LNCaP clone FGC (cell line): ENCODE measurements at regions not wholly inside any gene's neighbourhood (a gene's known extent, or its start where the extent isn't known, plus 50 kb on each side); places are given as distances from the start of the nearest gene placed in this dataset.
"Not testable (repeated sequence)": the region's sequence is repeated elsewhere in the genome, so short reads cannot be mapped to it uniquely, and the experiment has no call there.

Source experiments
- DNase-seq: peaks from one replicate; pipeline ENCODE4 v3.0.0-alpha.2; 2011; ENCODE audit warnings: low read depth
- H3K4me3 ChIP-seq: 2 replicates; pipeline ENCODE4 v1.5.1; 2011; ENCODE audit warnings: mild to moderate bottlenecking, low read depth, low read length, control low read depth
- CTCF ChIP-seq: IDR thresholded peaks from 2 replicates; pipeline ENCODE4 v1.5.1; 2012; ENCODE audit warnings: mild to moderate bottlenecking; ENCODE audit not compliant: control insufficient read depth, insufficient read depth; ENCODE audit errors: extremely low read depth

DNA sequence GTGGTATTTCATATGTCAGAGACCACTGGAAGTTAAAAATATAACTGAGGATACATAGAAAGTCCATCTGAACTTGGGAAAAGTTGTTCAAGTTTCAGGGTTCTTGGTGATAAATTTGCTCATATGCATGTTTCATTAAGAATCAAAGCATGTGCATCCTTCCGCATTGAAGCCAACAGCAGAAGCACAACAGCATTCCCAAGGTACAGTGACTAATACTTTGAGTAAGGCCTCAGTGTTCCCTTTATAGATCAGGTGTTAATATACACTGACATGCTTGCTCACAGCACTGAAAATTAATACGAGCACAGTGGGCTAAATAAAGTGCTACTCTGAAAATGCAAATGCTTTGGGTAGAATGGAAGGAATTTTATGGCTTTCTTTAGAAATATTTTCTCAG, 691.1 kb downstream of the METTL15 start:
- DNase-seq = no peak
- no peak for TF ChIP-seq CTCF
- no peak overlapping the region for H3K4me3 ChIP-seq

GRCh38 chr11:28798286-28798685, 690.1 kb downstream of the METTL15 start:
- TF ChIP-seq CTCF = no peak
- no peak for DNase-seq
- no peak overlapping the region for H3K4me3 ChIP-seq

DNA sequence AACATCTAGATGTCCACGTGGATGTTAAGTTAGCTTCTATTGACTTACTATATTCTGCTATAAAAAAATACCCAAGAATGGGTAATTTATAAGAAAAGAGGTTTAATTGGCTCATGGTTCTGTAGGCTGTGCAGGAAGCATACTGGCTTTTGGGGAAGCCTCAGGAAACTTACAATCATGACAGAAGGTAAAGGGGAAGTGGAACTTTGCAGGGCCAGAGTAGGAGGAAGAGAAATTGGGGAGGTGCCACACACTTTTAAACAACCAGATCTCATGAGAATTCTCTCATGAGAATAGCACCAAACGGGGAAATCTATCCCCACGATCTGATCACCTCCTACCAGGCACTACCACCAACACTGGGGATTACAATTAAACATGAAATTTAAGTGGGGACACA, 689.3 kb downstream of the METTL15 start:
- no peak for DNase-seq
- no peak for TF ChIP-seq CTCF
- H3K4me3 ChIP-seq = no peak overlapping the region

DNA sequence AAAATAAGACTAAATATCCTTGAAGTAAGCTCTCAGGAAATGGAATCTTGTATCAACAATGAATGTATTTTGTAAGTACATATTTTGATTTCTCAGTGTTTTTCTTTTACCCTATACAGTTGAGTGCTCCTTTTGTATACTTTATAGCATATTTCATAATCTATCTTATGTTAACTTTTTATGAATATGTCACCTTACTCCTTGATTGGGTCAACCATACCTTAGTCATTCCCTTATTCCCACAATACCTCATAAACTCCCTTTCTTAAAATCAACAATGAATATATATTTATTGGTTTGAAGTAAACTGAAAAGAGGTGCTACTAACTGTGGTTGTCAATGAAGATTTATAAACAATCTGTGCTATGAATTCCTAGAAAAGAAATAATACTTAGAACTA, 686.2 kb downstream of the METTL15 start:
- H3K4me3 ChIP-seq = no peak overlapping the region

DNA sequence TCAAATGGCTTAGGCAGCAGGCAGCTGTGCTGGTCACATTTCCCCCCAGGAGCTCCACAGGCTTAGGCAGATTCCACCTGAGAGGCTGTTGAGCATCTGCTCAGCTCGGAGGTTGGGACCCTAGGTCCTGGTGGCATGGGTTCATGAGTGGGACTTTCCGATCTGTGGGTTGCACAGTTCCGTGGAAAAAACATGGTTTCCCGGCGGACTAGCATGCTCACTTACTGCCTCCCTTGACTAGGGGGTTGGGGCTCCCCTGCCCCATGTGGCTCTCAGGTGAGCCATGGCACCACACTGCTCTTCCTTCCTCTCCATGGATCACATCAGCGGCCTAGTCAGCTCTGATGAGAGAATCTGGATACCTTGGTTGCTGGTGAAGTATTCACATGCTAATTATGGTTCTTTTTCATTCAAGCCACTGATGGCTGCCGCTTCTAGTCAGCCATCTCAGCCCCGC, 685.1 kb downstream of the METTL15 start:
- no peak for TF ChIP-seq CTCF
- H3K4me3 ChIP-seq = no peak overlapping the region
- DNase-seq = no peak

More for the DNA sequence above, 686.2 kb downstream of the METTL15 start:
- TF ChIP-seq CTCF = no peak
- DNase-seq = no peak

DNA sequence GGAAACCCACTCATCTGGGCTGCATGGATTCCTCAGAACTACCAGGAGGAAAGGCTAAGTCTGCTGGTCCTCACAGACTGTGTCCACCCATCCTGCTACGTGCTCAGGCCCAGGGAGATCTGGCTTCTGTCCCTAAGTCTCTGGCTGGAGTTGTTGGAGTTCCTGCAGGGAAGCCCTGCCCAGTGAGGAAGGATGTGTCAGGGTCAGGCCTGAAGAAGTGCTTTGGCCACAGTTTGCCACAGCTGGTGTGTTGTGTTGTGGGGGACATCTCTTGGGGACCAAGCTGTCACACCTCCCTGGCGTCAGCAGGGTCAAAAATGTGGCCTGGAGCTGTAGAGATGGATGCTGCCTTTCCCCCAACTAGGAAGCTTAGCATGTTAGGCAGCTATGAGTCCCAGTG, 684.7 kb downstream of the METTL15 start:
- no peak for TF ChIP-seq CTCF
- H3K4me3 ChIP-seq = no peak overlapping the region
- DNase-seq = no peak

DNA sequence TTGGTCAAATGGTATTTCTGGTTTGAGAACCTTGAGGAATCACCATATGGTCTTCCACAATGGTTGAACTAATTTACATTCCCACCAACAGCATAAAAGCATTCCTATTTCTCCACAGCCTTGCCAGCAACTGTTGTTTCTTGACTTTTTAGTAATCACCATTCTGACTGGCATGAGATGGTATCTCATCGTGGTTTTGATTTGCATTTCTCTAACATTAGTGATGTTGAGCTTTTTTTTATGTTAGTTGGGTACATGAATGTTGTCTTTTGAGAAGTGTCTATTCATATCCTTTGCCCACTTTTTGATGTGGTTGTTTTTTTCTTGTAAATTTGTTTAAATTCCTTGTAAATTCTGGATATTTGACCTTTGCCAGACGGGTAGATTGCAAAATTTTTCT, 679.7 kb downstream of the METTL15 start:
- DNase-seq = not testable (repeated sequence)

More for the DNA sequence above, 679.7 kb downstream of the METTL15 start:
- not testable (repeated sequence) for H3K4me3 ChIP-seq
